Endothelial cell of umbilical vein (primary cell): ENCODE measurements at regions not wholly inside any gene's neighbourhood (a gene's known extent, or its start where the extent isn't known, plus 50 kb on each side); places are given as distances from the start of the nearest gene placed in this dataset.

Experiments
- BruUV-seq: library from RNA; stranded (reverse); fragments of 400-500 nt; replicated peaks from 2 replicates; lab custom pipeline; 2021; lab: Mats Ljungman, UMichigan
- CTCF ChIA-PET: fragments of 300-600, 350-600 bp; sonication (Branson Sonifier 250); formaldehyde crosslinking; loops from one replicate; lab custom pipeline; 2021; ENCODE audit warnings: antibody characterized with exemption, inconsistent platforms; lab: Charles Lee
- POLR2A ChIA-PET: fragments of 300-600, 350-600 bp; sonication (Branson Sonifier 250); formaldehyde crosslinking; loops from one replicate; lab custom pipeline; 2021; ENCODE audit warnings: antibody characterized with exemption, inconsistent platforms; lab: Charles Lee
- DNase-seq: peaks from one replicate; pipeline ENCODE4 v3.0.0-alpha.2; 2011; ENCODE audit warnings: low read depth, low spot score
- FAIRE-seq: peaks from 2 replicates; lab custom pipeline; 2011; peaks lifted over from hg19 to GRCh38; lab: Jason Lieb, UNC
- H2AFZ ChIP-seq: 2 replicates; pipeline ENCODE4 v1.6.0; 2012; ENCODE audit warnings: low read depth, low read length, control low read depth, inconsistent platforms
- H3K27ac ChIP-seq: 2 replicates; pipeline ENCODE4 v1.5.1; 2011; ENCODE audit warnings: low read depth, mild to moderate bottlenecking, control low read depth, low read length, moderate library complexity; ENCODE audit not compliant: insufficient read depth
- H3K27me3 ChIP-seq, 2 experiments: 2 replicates each; pipeline versions ENCODE4 v1.6.0 to v1.6.1; 2011; ENCODE audit warnings: low read length in 2 of 2, mixed read lengths in 1 of 2; ENCODE audit not compliant: control insufficient read depth in 2 of 2, insufficient read depth in 2 of 2
- H3K36me3 ChIP-seq, 2 experiments: 2 replicates in 1 of 2; 3 replicates in 1 of 2; pipeline ENCODE4 v1.5.1; 2011; ENCODE audit warnings: low read length in 2 of 2, mild to moderate bottlenecking in 1 of 2, moderate library complexity in 1 of 2; ENCODE audit not compliant: control insufficient read depth in 2 of 2, insufficient read depth in 2 of 2; ENCODE audit errors: extremely low read depth in 1 of 2
- H3K4me1 ChIP-seq: 3 replicates; pipeline ENCODE4 v1.5.1; 2011; ENCODE audit warnings: mild to moderate bottlenecking, low read length; ENCODE audit not compliant: control insufficient read depth, insufficient read depth; ENCODE audit errors: extremely low read depth
- H3K4me2 ChIP-seq: 2 replicates; pipeline ENCODE4 v1.6.1; 2011; ENCODE audit warnings: low read length, control low read depth, mixed read lengths; ENCODE audit not compliant: insufficient read depth
- H3K4me3 ChIP-seq, 3 experiments: fragments of 200-600 bp in 1 of 3; sonication (generic), shearing (Covaris generic) in 1 of 3; replicated peaks in 1 of 3; 2 replicates each; pipeline ENCODE4 v1.5.1; 2011 to 2016; ENCODE audit warnings: control low read depth in 3 of 3, low read length in 3 of 3, mild to moderate bottlenecking in 2 of 3, inconsistent platforms in 1 of 3, low read depth in 1 of 3, moderate library complexity in 1 of 3; ENCODE audit not compliant: insufficient read depth in 1 of 3
- H3K79me2 ChIP-seq: 2 replicates; pipeline ENCODE4 v1.6.0; 2012; ENCODE audit warnings: low read length, inconsistent platforms; ENCODE audit not compliant: control insufficient read depth, insufficient read depth
- H3K9ac ChIP-seq: replicated peaks from 2 replicates; pipeline ENCODE3; 2011; ENCODE audit warnings: low read length, control low read depth; ENCODE audit not compliant: insufficient read depth; ENCODE audit errors: extremely low read depth
- H3K9me1 ChIP-seq: replicated peaks from 3 replicates; pipeline ENCODE4 v1.6.0; 2011; ENCODE audit warnings: mild to moderate bottlenecking, low read length; ENCODE audit not compliant: control insufficient read depth, insufficient read depth; ENCODE audit errors: extremely low read depth
- H3K9me3 ChIP-seq: replicated peaks from 2 replicates; pipeline ENCODE4 v1.5.1; 2012; ENCODE audit warnings: low read length, inconsistent platforms; ENCODE audit not compliant: control insufficient read depth, insufficient read depth
- H4K20me1 ChIP-seq: replicated peaks from 2 replicates; pipeline ENCODE3; 2011; ENCODE audit warnings: mild to moderate bottlenecking, low read length; ENCODE audit not compliant: control insufficient read depth, insufficient read depth; ENCODE audit errors: extremely low read depth
- EZH2 ChIP-seq: IDR thresholded peaks from 2 replicates; pipeline ENCODE4 v1.6.1; 2012; ENCODE audit warnings: borderline replicate concordance, low read depth, mild to moderate bottlenecking, moderate library complexity, low read length, inconsistent platforms; ENCODE audit not compliant: severe bottlenecking
- FOS ChIP-seq: IDR thresholded peaks from 2 replicates; pipeline ENCODE4 v1.6.1; 2011; ENCODE audit warnings: mild to moderate bottlenecking, low read length, moderate library complexity, borderline replicate concordance; ENCODE audit not compliant: insufficient read depth
- GATA2 ChIP-seq: IDR thresholded peaks from 2 replicates; pipeline ENCODE4 v1.7.0; 2011; ENCODE audit warnings: low read depth, mild to moderate bottlenecking, moderate library complexity, mixed read lengths, low read length; ENCODE audit not compliant: insufficient read length, insufficient read depth
- JUN ChIP-seq: IDR thresholded peaks from 2 replicates; pipeline ENCODE4 v1.6.1; 2011; ENCODE audit warnings: borderline replicate concordance, low read depth; ENCODE audit not compliant: insufficient read length, insufficient read depth
- MYC ChIP-seq: IDR thresholded peaks from one replicate; pipeline ENCODE4 v1.6.1; 2011; ENCODE audit warnings: mild to moderate bottlenecking, low read depth, low read length
- POLR2A ChIP-seq: IDR thresholded peaks from 2 replicates; pipeline ENCODE4 v1.6.1; 2012; ENCODE audit warnings: low read depth, mild to moderate bottlenecking, control low read depth, low read length
- POLR2AphosphoS5 ChIP-seq: IDR thresholded peaks from 2 replicates; pipeline ENCODE4 v1.6.1; 2012; ENCODE audit warnings: low read depth, mild to moderate bottlenecking, control low read depth, low read length, moderate library complexity; ENCODE audit not compliant: insufficient read depth
- dilution Hi-C: fragments of 300-500 bp; cut with MboI; formaldehyde crosslinking; loops from one replicate; pipeline ENCODE4 v1.15.0; 2019; ENCODE audit warnings: low sequenced_read_pairs; ENCODE audit not compliant: extremely low pct_ligation_motif_present
- intact Hi-C: fragments of 100-400 bp; cut with micrococcal nuclease; formaldehyde crosslinking; loops from one replicate; pipeline ENCODE4 v1.10.0; 2022
- TF ChIP-seq, protein P1 (sequence below): IDR thresholded peaks from 2 replicates; pipeline ENCODE4 v1.6.1; 2011; ENCODE audit not compliant: insufficient read depth, insufficient read length
- TF ChIP-seq, protein P2 (sequence below), 2 donors: IDR thresholded peaks; 1 replicate in 1 of 2; 2 replicates in 1 of 2; pipeline ENCODE4 v1.5.1; 2011; ENCODE audit warnings: low read length in 2 of 2, mild to moderate bottlenecking in 2 of 2, moderate library complexity in 2 of 2, control low read depth in 1 of 2, inconsistent platforms in 1 of 2, low read depth in 1 of 2; ENCODE audit not compliant: insufficient read depth in 1 of 2; ENCODE audit errors: extremely low read depth in 1 of 2

DNA sequence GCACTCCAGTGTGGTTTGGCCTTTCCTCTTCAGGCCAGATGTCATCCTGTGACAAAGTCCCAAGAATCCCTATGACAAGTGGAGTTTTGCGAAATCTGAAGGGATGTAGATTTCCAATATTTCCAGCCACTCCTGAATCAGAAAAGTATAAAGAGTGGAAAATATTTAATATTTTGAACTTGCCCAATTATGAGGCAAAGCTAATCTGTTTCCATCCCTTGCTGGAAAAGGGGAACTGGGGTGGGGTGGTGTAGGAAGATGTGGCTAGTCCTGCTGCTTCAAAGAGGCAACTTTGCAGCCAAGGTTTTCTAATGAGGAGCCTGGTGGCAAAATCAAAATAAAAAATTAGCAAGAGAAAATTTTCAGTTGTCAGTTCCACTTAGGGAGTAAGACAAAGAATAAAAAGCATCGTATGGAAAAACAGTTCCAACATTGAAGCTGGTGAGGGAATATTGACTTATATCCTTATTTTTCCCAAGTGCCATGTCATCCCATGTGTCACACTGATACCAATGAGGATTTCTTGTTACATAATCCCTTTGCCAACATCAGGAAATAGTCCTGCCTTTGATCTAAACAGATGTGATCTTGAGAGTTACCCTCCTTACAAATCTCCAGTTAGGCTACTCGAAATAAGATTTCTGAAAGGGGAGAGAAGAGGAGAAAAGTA lies 480.0 kb upstream of the JARID2 start:
- Histone ChIP-seq H3K9me3 (peaks cover 2% of the 10 kb centered on the region), H3K4me2 (no peak overlapping the region), H2AFZ (no peak overlapping the region), H3K27me3 (no peaks in the 10 kb centered on the region), H3K9ac (no peak overlapping the region), H3K79me2 (no peaks in the 10 kb centered on the region), H3K9me1 (no peaks in the 10 kb centered on the region), H3K36me3 (no peaks in the 10 kb centered on the region), H3K4me3 (no peak overlapping the region), H3K27ac (no peak overlapping the region), H4K20me1 (no peaks in the 10 kb centered on the region), H3K4me1 (no peaks in the 10 kb centered on the region)
- intact Hi-C loops, result no loop called here
- no peak for FAIRE-seq
- no TSS peak for BruUV-seq
- POLR2A ChIA-PET, result no interaction called here
- TF ChIP-seq MYC (no peak), EZH2 (no peak), GATA2 (no peak), FOS (no peak), POLR2AphosphoS5 (no peak), POLR2A (no peak), JUN (no peak)
- TF ChIP-seq, protein P1, sequence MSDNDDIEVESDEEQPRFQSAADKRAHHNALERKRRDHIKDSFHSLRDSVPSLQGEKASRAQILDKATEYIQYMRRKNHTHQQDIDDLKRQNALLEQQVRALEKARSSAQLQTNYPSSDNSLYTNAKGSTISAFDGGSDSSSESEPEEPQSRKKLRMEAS, result no peak
- TF ChIP-seq, protein P2, sequence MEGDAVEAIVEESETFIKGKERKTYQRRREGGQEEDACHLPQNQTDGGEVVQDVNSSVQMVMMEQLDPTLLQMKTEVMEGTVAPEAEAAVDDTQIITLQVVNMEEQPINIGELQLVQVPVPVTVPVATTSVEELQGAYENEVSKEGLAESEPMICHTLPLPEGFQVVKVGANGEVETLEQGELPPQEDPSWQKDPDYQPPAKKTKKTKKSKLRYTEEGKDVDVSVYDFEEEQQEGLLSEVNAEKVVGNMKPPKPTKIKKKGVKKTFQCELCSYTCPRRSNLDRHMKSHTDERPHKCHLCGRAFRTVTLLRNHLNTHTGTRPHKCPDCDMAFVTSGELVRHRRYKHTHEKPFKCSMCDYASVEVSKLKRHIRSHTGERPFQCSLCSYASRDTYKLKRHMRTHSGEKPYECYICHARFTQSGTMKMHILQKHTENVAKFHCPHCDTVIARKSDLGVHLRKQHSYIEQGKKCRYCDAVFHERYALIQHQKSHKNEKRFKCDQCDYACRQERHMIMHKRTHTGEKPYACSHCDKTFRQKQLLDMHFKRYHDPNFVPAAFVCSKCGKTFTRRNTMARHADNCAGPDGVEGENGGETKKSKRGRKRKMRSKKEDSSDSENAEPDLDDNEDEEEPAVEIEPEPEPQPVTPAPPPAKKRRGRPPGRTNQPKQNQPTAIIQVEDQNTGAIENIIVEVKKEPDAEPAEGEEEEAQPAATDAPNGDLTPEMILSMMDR (IDR thresholded peaks at IDR 0.05; ENCODE audit: extremely low read depth in 1 of 2, insufficient read depth in 1 of 2, low read depth in 1 of 2, low read length in 2 of 2), result no peak
- DNase-seq, result no peak
- dilution Hi-C loops, result no loop called here
- CTCF ChIA-PET, result no interaction called here
